SK-N-MC (cell line): ENCODE measurements at regions not wholly inside any gene's neighbourhood (a gene's known extent, or its start where the extent isn't known, plus 50 kb on each side); places are given as distances from the start of the nearest gene placed in this dataset.

Experiments
- DNase-seq: peaks from one replicate; pipeline ENCODE4 v3.0.0-alpha.2; 2011; ENCODE audit warnings: low read depth, low spot score
- H3K27ac ChIP-seq: fragments of 200-600 bp; sonication (generic); 2 replicates; pipeline ENCODE4 v1.5.1; 2016; ENCODE audit warnings: mixed run types
- H3K36me3 ChIP-seq: fragments of 200-600 bp; sonication (generic); 2 replicates; pipeline ENCODE4 v1.6.1; 2017; ENCODE audit warnings: antibody characterized with exemption, low read length, mixed read lengths; ENCODE audit not compliant: insufficient read depth
- H3K4me3 ChIP-seq: fragments of 200-600 bp; sonication (generic); 2 replicates; pipeline ENCODE4 v1.5.1; 2016
- H3K9ac ChIP-seq: fragments of 200-600 bp; sonication (generic); 2 replicates; pipeline ENCODE4 v1.8.0; 2017; ENCODE audit warnings: mixed run types, mixed read lengths; ENCODE audit not compliant: insufficient read length
- H3K9me3 ChIP-seq: fragments of 200-600 bp; sonication (generic); 2 replicates; pipeline ENCODE4 v1.6.1; 2017; ENCODE audit warnings: low read depth, mild to moderate bottlenecking, antibody characterized with exemption, low read length, moderate library complexity, mixed read lengths
- EZH2 ChIP-seq: fragments of 200-600 bp; sonication (generic); IDR thresholded peaks from one replicate; pipeline ENCODE4 v1.6.1; 2017; ENCODE audit warnings: antibody characterized with exemption
- FOXP2 ChIP-seq: optimal IDR thresholded peaks from 2 replicates; pipeline ENCODE3; 2011; ENCODE audit warnings: mild to moderate bottlenecking, moderate library complexity; ENCODE audit not compliant: insufficient read depth; ENCODE audit errors: extremely low read length, control extremely low read depth
- POLR2AphosphoS5 ChIP-seq: IDR thresholded peaks from 2 replicates; pipeline ENCODE4 v1.6.1; 2012; ENCODE audit warnings: mild to moderate bottlenecking, low read depth, low read length, borderline replicate concordance

DNA sequence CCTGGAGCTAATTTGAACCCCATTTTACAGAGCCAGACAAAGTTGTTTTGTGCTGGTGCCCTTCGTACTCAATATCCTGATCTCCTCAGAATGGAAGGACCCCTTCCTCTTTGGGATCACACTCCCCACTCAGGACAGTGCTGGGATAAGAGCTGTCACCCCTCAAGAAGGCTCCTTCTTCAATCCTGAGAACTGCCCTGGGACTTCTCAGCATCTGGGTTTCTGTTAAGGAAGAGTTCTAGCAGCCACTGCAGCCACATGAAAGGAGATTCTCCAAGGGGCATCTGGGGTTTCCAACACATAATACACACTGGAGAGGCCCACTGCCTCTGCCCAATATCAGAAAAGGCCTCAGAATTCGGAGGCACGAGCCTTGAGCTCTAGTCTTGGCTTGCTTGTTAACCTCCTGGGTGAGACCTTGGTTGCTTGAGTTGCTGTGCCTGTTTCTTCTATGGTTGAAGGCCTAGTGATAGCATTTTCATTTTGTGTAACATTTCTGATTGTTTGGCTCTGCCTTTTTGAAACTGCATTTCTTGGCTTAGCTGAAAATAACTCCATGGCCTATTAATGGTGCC, 78.8 kb upstream of the NMNAT3 start:
- H3K4me3 ChIP-seq = no peak overlapping the region
- TF ChIP-seq EZH2 (no peak), FOXP2 (no peak)
- no peak for DNase-seq
- no peak overlapping the region for H3K27ac ChIP-seq
- H3K9ac ChIP-seq = no peak overlapping the region
- H3K36me3 ChIP-seq = no peaks in the 10 kb centered on the region
- no peaks in the 10 kb centered on the region for H3K9me3 ChIP-seq

GRCh38 chr3:139755551-139755950, 77.8 kb upstream of the NMNAT3 start:
- H3K9ac ChIP-seq = no peak overlapping the region
- DNase-seq = no peak
- H3K36me3 ChIP-seq = no peaks in the 10 kb centered on the region
- H3K9me3 ChIP-seq = no peaks in the 10 kb centered on the region
- no peak overlapping the region for H3K27ac ChIP-seq
- H3K4me3 ChIP-seq = no peak overlapping the region
- TF ChIP-seq EZH2 (no peak), POLR2AphosphoS5 (no peak), FOXP2 (no peak)

DNA sequence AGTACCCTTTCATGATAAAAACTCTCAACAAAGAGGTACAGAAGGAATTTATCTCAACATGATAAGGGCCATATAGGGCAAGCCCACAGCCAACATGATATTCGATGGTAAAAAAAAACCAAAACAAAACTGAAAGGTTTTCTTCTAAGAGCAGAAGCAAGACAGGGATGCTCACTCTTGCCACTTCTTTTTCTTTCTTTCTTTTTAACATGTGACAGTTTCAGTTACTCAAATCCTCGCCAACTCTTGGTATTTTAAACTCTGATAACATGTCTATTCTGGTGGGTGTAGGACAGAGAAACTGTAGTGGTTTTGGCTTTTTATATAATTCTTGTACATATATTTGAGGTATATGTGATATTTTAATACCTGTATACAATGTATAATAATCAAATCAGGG, 74.0 kb upstream of the NMNAT3 start:
- no peak overlapping the region for H3K9ac ChIP-seq
- H3K36me3 ChIP-seq = no peaks in the 10 kb centered on the region
- TF ChIP-seq FOXP2 = no peak
- H3K9me3 ChIP-seq = no peaks in the 10 kb centered on the region
- no peak overlapping the region for H3K27ac ChIP-seq
- no peak overlapping the region for H3K4me3 ChIP-seq
- DNase-seq = no peak

GRCh38 chr3:139746481-139746880, 68.7 kb upstream of the NMNAT3 start:
- H3K4me3 ChIP-seq = no peak overlapping the region
- no peak overlapping the region for H3K9ac ChIP-seq
- no peak for TF ChIP-seq EZH2
- TF ChIP-seq FOXP2 = no peak
- no peak for TF ChIP-seq POLR2AphosphoS5
- peak; percentile 24 for DNase-seq
- no peaks in the 10 kb centered on the region for H3K9me3 ChIP-seq
- no peaks in the 10 kb centered on the region for H3K36me3 ChIP-seq
- H3K27ac ChIP-seq = no peak overlapping the region

- TF ChIP-seq POLR2AphosphoS5 (no peak), FOXP2 (no peak), EZH2 (no peak)
- Histone ChIP-seq H3K36me3 (no peaks in the 10 kb centered on the region), H3K4me3 (no peak overlapping the region), H3K9me3 (no peaks in the 10 kb centered on the region), H3K27ac (no peak overlapping the region), H3K9ac (no peak overlapping the region)
- no peak for DNase-seq
These were observed 68.1 kb upstream of the NMNAT3 start for GRCh38 chr3:139745831-139746230.

- H3K36me3 ChIP-seq = no peaks in the 10 kb centered on the region
- no peak overlapping the region for H3K9ac ChIP-seq
- no peaks in the 10 kb centered on the region for H3K9me3 ChIP-seq
- no peak overlapping the region for H3K27ac ChIP-seq
- DNase-seq = no peak
- no peak overlapping the region for H3K4me3 ChIP-seq
- TF ChIP-seq FOXP2 = no peak
- TF ChIP-seq EZH2 = no peak
- TF ChIP-seq POLR2AphosphoS5 = no peak
These were observed 60.9 kb upstream of the NMNAT3 start for GRCh38 chr3:139738697-139739096.

DNA sequence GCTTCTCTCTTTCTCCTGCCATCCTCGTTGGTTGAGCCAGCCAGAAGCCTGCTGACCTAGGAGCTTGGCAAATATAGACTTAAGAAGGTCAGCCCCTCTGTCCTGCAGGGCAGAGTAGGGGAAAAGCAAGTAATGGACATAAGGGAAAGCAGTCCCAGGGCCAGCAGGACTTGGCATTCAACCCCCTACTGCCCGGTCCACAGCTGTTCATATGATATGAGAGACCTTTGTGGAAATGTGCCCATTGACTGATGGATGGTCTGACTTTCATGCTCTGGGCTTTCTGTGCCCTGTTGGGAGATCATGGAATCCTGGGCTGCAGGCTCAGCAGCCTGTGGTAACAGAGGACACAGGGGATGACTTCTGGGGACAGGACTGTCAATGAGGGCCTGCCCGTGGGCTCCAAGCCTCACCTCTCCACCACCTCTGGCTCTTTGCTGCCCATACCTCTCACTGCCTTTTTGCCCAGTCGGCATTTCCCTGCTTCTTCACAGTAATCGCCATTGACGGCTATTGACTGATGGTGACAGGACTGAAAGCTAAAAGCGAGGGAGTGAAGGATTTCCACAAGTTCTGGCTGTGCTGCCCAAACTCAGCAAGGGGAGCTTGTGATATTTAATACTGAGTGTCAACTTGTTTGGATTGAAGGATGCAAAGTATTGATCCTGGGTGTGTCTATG, 60.0 kb upstream of the NMNAT3 start:
- no peak for TF ChIP-seq POLR2AphosphoS5
- no peak for TF ChIP-seq FOXP2
- no peak for TF ChIP-seq EZH2

DNA sequence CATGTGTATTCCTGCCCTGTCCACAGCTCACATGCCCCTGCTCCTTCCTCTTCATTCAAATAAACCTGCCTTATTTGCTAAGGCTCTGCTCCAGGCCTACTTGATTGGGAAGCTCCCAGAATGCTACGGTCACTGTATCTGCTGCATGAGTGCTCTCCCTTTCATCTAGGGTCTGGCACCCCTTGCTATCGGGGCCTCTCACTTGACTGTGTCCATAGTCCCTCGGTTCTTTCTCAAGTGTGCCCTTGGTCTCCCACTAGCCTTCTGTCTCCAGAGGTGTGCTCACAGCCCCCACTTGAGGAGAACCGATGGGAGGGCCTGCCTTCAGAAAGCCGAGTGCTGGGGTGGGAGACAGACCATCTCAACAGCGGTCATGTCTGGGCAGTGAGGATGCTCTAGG, 57.4 kb upstream of the NMNAT3 start:
- no peaks in the 10 kb centered on the region for H3K36me3 ChIP-seq
- no peaks in the 10 kb centered on the region for H3K9me3 ChIP-seq
- no peak overlapping the region for H3K27ac ChIP-seq
- TF ChIP-seq FOXP2 (no peak), POLR2AphosphoS5 (no peak), EZH2 (no peak)
- DNase-seq = no peak
- no peak overlapping the region for H3K9ac ChIP-seq
- H3K4me3 ChIP-seq = no peak overlapping the region

More for the DNA sequence above, 60.0 kb upstream of the NMNAT3 start:
- no peaks in the 10 kb centered on the region for H3K9me3 ChIP-seq
- H3K9ac ChIP-seq = no peak overlapping the region
- H3K36me3 ChIP-seq = no peaks in the 10 kb centered on the region
- no peak overlapping the region for H3K27ac ChIP-seq
- no peak for DNase-seq
- H3K4me3 ChIP-seq = no peak overlapping the region

DNA sequence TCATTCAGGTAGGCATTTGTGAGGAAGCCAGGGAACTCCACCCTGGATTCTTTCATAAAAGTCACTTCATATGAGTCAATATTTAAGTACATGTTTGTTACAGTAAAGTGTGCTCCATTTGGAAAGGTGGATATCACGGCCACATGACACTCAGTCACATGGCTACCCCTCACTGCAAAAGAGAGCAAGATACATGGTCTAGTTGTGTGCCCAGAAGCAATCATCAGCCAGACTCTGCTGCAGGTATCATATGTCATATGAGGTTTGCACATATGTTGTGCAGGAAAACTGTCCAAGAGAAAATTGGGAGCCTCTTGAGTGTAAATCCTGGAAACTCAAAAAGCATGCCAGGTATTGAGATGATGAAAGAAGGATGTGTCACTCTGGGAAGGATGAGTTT, 55.0 kb upstream of the NMNAT3 start:
- no peaks in the 10 kb centered on the region for H3K36me3 ChIP-seq
- no peaks in the 10 kb centered on the region for H3K9me3 ChIP-seq
- H3K9ac ChIP-seq = no peak overlapping the region
- no peak overlapping the region for H3K27ac ChIP-seq
- no peak overlapping the region for H3K4me3 ChIP-seq
- no peak for DNase-seq
- TF ChIP-seq EZH2 (no peak), POLR2AphosphoS5 (no peak), FOXP2 (no peak)
